ENCODE measurements at regions not wholly inside any gene's neighbourhood (a gene's known extent, or its start where the extent isn't known, plus 50 kb on each side); places are given as distances from the start of the nearest gene placed in this dataset.

GRCh38 chr14:45727133-45727532 is 474.1 kb upstream of the MIS18BP1 start:
- TF ChIP-seq CTCF (IDR thresholded peaks at IDR 0.05) (no peak), ZFX (IDR thresholded peaks at IDR 0.05; ENCODE audit: borderline replicate concordance) (no peak)

Data from 22Rv1 (cell line).